SK-N-SH (cell line): ENCODE measurements at regions not wholly inside any gene's neighbourhood (a gene's known extent, or its start where the extent isn't known, plus 50 kb on each side); places are given as distances from the start of the nearest gene placed in this dataset.

Experiments used
- CTCF ChIA-PET: fragments of 300-600, 350-600 bp; formaldehyde crosslinking; extraction: SDS; loops from one replicate; lab custom pipeline; 2021; lab: Yijun Ruan, JAX
- POLR2A ChIA-PET: fragments of 350-600 bp; sonication (Branson Sonifier 250); formaldehyde crosslinking; extraction: SDS; loops from one replicate; lab custom pipeline; 2020; ENCODE audit warnings: antibody characterized with exemption, inconsistent platforms; lab: Yijun Ruan, JAX
- DNase-seq: peaks from one replicate; pipeline ENCODE4 v3.0.0; 2012
- H2AFZ ChIP-seq: fragments of 200-600 bp; sonication (generic); 2 replicates; pipeline ENCODE4 v1.8.1; 2016; ENCODE audit warnings: antibody characterized with exemption, mild to moderate bottlenecking, low read depth
- H3F3A ChIP-seq: fragments of 200-600 bp; sonication (generic); replicated peaks from 2 replicates; pipeline ENCODE3; 2016; ENCODE audit warnings: antibody characterized with exemption, mild to moderate bottlenecking; ENCODE audit not compliant: insufficient read depth
- H3K27ac ChIP-seq, 2 experiments: fragments of 200-500 bp in 1 of 2; fragments of 200-600 bp in 1 of 2; sonication (Bioruptor generic) in 1 of 2; sonication (generic), shearing (Covaris generic) in 1 of 2; 2 replicates each; pipeline versions ENCODE4 v1.5.1 to v1.6.1; 2014 to 2016; ENCODE audit warnings: low read depth in 2 of 2, inconsistent platforms in 1 of 2, low read length in 1 of 2, mild to moderate bottlenecking in 1 of 2, mixed read lengths in 1 of 2
- H3K27me3 ChIP-seq: fragments of 200-600 bp; sonication (generic), shearing (Covaris generic); 2 replicates; pipeline ENCODE4 v1.6.1; 2016; ENCODE audit warnings: mixed run types; ENCODE audit not compliant: insufficient read depth
- H3K36me3 ChIP-seq, 2 experiments: fragments of 200-500 bp in 1 of 2; fragments of 200-600 bp in 1 of 2; sonication (Bioruptor generic) in 1 of 2; sonication (generic) in 1 of 2; replicated peaks in 1 of 2; 2 replicates each; pipeline versions ENCODE3 to v1.5.1; 2014 to 2016; ENCODE audit warnings: low read length in 1 of 2, mild to moderate bottlenecking in 1 of 2; ENCODE audit not compliant: insufficient read depth in 2 of 2, control insufficient read depth in 1 of 2
- H3K4me1 ChIP-seq, 2 experiments: fragments of 200-500 bp in 1 of 2; fragments of 200-600 bp in 1 of 2; sonication (Bioruptor generic) in 1 of 2; sonication (generic), shearing (Covaris generic) in 1 of 2; 2 replicates each; pipeline versions ENCODE4 v1.5.1 to v1.6.1; 2014 to 2016; ENCODE audit warnings: low read depth in 1 of 2, low read length in 1 of 2, mixed run types in 1 of 2; ENCODE audit not compliant: insufficient read depth in 2 of 2, control insufficient read depth in 1 of 2
- H3K4me2 ChIP-seq: fragments of 200-600 bp; sonication (generic), shearing (Covaris generic); 2 replicates; pipeline ENCODE4 v1.6.1; 2017; ENCODE audit warnings: mixed run types
- H3K4me3 ChIP-seq, 2 experiments: fragments of 200-500 bp in 1 of 2; fragments of 200-600 bp in 1 of 2; sonication (Bioruptor generic) in 1 of 2; sonication (generic), shearing (Covaris generic) in 1 of 2; 2 replicates each; pipeline versions ENCODE4 v1.5.1 to v1.8.1; 2014 to 2016; ENCODE audit warnings: low read depth in 2 of 2, inconsistent platforms in 1 of 2, low read length in 1 of 2, mild to moderate bottlenecking in 1 of 2, mixed read lengths in 1 of 2, moderate library complexity in 1 of 2
- H3K79me2 ChIP-seq: fragments of 200-600 bp; sonication (generic); 2 replicates; pipeline ENCODE4 v1.8.1; 2017; ENCODE audit warnings: mild to moderate bottlenecking; ENCODE audit not compliant: insufficient read depth
- H3K9ac ChIP-seq: fragments of 200-600 bp; sonication (generic); 2 replicates; pipeline ENCODE4 v1.6.1; 2017; ENCODE audit warnings: mixed run types
- H3K9me2 ChIP-seq: fragments of 200-600 bp; sonication (generic); 2 replicates; pipeline ENCODE4 v1.6.1; 2017; ENCODE audit warnings: mixed run types
- H3K9me3 ChIP-seq: fragments of 200-600 bp; sonication (generic); 2 replicates; pipeline ENCODE4 v1.6.1; 2017; ENCODE audit warnings: mixed run types, mild to moderate bottlenecking, moderate library complexity
- H4K20me1 ChIP-seq: fragments of 200-600 bp; sonication (generic); 2 replicates; pipeline ENCODE4 v1.6.1; 2017; ENCODE audit warnings: mild to moderate bottlenecking, mixed run types; ENCODE audit not compliant: insufficient read depth
- CHD2 ChIP-seq: fragments of 150-350 bp; IDR thresholded peaks from 2 replicates; pipeline ENCODE4 v1.6.1; 2018; ENCODE audit warnings: low read length; ENCODE audit not compliant: partially characterized antibody
- EP300 ChIP-seq, 2 experiments: IDR thresholded peaks; 2 replicates each; pipeline versions ENCODE4 v1.4.0 to v1.6.1; 2012; ENCODE audit warnings: borderline replicate concordance in 1 of 2, low read depth in 1 of 2, low read length in 1 of 2
- FOXM1 ChIP-seq: IDR thresholded peaks from 2 replicates; pipeline ENCODE4 v1.4.0; 2012; ENCODE audit warnings: low read depth, mild to moderate bottlenecking
- JUND ChIP-seq: IDR thresholded peaks from 2 replicates; pipeline ENCODE4 v1.4.0; 2012
- MXI1 ChIP-seq: IDR thresholded peaks from 2 replicates; pipeline ENCODE4 v1.6.1; 2012; ENCODE audit warnings: mild to moderate bottlenecking, low read depth, low read length, improper control_type of control experiment
- NFIC ChIP-seq: IDR thresholded peaks from 2 replicates; pipeline ENCODE4 v1.4.0; 2012; ENCODE audit warnings: borderline replicate concordance
- RXRA ChIP-seq: IDR thresholded peaks from 2 replicates; pipeline ENCODE4 v1.4.0; 2012; ENCODE audit warnings: low read depth, mild to moderate bottlenecking, borderline replicate concordance
- TAF1 ChIP-seq: IDR thresholded peaks from 2 replicates; pipeline ENCODE4 v1.6.1; 2012; ENCODE audit warnings: low read depth, mild to moderate bottlenecking, low read length, moderate library complexity, borderline replicate concordance
- TCF12 ChIP-seq: IDR thresholded peaks from 2 replicates; pipeline ENCODE4 v1.4.0; 2012
- TEAD4 ChIP-seq: IDR thresholded peaks from 2 replicates; pipeline ENCODE4 v1.4.0; 2012; ENCODE audit warnings: mild to moderate bottlenecking, borderline replicate concordance; ENCODE audit not compliant: insufficient read depth
- WGBS: methylation state at CpG from one replicate; pipeline ENCODE4 v1.1.6; 2017; ENCODE audit warnings: low lambda C conversion rate; 5-methylcytosine and 5-hydroxymethylcytosine counted together
- TF ChIP-seq, protein P1 (sequence below): fragments of 200-600 bp; sonication (generic); IDR thresholded peaks from 2 replicates; pipeline ENCODE4 v1.6.1; 2017; ENCODE audit warnings: antibody characterized with exemption, mild to moderate bottlenecking, moderate library complexity
- TF ChIP-seq, protein P2 (sequence below): IDR thresholded peaks from 2 replicates; pipeline ENCODE4 v1.4.0; 2012; ENCODE audit warnings: low read depth, borderline replicate concordance
- TF ChIP-seq, protein P3 (sequence below): IDR thresholded peaks from 2 replicates; pipeline ENCODE4; 2012
- TF ChIP-seq, protein P4 (sequence below): IDR thresholded peaks from 2 replicates; pipeline ENCODE4 v1.4.0; 2012; ENCODE audit warnings: low read depth
- TF ChIP-seq, protein P5 (sequence below): fragments of 150-350 bp; IDR thresholded peaks from 2 replicates; pipeline ENCODE4 v1.6.1; 2017; ENCODE audit warnings: antibody characterized with exemption, low read length, low read depth, borderline replicate concordance
- TF ChIP-seq, protein P6 (sequence below): IDR thresholded peaks from 2 replicates; pipeline ENCODE4 v1.6.1; 2012; ENCODE audit warnings: mild to moderate bottlenecking, low read depth, low read length, moderate library complexity

DNA sequence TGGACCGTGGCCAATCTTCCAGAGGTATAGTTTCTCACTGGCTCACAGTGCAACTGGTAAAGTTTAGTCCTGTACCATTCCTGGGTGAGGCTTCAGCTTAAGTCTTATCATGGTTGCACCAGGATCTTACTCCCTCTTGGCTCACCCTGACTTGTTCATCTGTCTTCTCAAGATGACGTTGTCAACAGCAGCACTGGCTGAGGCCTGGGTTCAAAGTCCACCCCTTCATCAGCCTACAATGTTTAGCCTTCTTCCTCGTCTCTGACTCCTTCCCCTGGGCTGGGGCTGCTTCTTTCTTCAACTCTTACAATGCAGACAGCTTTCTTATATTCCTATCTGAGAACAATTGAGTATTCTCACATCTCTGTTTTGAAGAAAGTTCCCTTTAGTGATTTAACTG, 311.1 kb upstream of the CLINT1 start:
- POLR2A ChIA-PET: no interaction called here
- H3K27me3 ChIP-seq: no peaks in the 10 kb centered on the region
- H3K9me3 ChIP-seq: no peaks in the 10 kb centered on the region
- DNase-seq: no peak
- H4K20me1 ChIP-seq: no peaks in the 10 kb centered on the region
- TF ChIP-seq, protein P1, sequence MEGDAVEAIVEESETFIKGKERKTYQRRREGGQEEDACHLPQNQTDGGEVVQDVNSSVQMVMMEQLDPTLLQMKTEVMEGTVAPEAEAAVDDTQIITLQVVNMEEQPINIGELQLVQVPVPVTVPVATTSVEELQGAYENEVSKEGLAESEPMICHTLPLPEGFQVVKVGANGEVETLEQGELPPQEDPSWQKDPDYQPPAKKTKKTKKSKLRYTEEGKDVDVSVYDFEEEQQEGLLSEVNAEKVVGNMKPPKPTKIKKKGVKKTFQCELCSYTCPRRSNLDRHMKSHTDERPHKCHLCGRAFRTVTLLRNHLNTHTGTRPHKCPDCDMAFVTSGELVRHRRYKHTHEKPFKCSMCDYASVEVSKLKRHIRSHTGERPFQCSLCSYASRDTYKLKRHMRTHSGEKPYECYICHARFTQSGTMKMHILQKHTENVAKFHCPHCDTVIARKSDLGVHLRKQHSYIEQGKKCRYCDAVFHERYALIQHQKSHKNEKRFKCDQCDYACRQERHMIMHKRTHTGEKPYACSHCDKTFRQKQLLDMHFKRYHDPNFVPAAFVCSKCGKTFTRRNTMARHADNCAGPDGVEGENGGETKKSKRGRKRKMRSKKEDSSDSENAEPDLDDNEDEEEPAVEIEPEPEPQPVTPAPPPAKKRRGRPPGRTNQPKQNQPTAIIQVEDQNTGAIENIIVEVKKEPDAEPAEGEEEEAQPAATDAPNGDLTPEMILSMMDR: no peak
- TF ChIP-seq TAF1 (no peak), CHD2 (no peak), JUND (no peak), EP300 (IDR thresholded peaks at IDR 0.05; ENCODE audit: borderline replicate concordance in 1 of 2, low read depth in 1 of 2, low read length in 1 of 2) (no peak), TCF12 (no peak), FOXM1 (no peak), TEAD4 (no peak), RXRA (no peak), NFIC (no peak), MXI1 (no peak)
- TF ChIP-seq, protein P2, sequence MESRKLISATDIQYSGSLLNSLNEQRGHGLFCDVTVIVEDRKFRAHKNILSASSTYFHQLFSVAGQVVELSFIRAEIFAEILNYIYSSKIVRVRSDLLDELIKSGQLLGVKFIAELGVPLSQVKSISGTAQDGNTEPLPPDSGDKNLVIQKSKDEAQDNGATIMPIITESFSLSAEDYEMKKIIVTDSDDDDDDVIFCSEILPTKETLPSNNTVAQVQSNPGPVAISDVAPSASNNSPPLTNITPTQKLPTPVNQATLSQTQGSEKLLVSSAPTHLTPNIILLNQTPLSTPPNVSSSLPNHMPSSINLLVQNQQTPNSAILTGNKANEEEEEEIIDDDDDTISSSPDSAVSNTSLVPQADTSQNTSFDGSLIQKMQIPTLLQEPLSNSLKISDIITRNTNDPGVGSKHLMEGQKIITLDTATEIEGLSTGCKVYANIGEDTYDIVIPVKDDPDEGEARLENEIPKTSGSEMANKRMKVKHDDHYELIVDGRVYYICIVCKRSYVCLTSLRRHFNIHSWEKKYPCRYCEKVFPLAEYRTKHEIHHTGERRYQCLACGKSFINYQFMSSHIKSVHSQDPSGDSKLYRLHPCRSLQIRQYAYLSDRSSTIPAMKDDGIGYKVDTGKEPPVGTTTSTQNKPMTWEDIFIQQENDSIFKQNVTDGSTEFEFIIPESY: no peak
- TF ChIP-seq, protein P3, sequence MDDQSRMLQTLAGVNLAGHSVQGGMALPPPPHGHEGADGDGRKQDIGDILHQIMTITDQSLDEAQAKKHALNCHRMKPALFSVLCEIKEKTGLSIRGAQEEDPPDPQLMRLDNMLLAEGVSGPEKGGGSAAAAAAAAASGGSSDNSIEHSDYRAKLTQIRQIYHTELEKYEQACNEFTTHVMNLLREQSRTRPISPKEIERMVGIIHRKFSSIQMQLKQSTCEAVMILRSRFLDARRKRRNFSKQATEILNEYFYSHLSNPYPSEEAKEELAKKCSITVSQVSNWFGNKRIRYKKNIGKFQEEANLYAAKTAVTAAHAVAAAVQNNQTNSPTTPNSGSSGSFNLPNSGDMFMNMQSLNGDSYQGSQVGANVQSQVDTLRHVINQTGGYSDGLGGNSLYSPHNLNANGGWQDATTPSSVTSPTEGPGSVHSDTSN: no peak
- TF ChIP-seq, protein P4, sequence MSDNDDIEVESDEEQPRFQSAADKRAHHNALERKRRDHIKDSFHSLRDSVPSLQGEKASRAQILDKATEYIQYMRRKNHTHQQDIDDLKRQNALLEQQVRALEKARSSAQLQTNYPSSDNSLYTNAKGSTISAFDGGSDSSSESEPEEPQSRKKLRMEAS: no peak
- TF ChIP-seq, protein P5, sequence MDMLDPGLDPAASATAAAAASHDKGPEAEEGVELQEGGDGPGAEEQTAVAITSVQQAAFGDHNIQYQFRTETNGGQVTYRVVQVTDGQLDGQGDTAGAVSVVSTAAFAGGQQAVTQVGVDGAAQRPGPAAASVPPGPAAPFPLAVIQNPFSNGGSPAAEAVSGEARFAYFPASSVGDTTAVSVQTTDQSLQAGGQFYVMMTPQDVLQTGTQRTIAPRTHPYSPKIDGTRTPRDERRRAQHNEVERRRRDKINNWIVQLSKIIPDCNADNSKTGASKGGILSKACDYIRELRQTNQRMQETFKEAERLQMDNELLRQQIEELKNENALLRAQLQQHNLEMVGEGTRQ: no peak
- TF ChIP-seq, protein P6, sequence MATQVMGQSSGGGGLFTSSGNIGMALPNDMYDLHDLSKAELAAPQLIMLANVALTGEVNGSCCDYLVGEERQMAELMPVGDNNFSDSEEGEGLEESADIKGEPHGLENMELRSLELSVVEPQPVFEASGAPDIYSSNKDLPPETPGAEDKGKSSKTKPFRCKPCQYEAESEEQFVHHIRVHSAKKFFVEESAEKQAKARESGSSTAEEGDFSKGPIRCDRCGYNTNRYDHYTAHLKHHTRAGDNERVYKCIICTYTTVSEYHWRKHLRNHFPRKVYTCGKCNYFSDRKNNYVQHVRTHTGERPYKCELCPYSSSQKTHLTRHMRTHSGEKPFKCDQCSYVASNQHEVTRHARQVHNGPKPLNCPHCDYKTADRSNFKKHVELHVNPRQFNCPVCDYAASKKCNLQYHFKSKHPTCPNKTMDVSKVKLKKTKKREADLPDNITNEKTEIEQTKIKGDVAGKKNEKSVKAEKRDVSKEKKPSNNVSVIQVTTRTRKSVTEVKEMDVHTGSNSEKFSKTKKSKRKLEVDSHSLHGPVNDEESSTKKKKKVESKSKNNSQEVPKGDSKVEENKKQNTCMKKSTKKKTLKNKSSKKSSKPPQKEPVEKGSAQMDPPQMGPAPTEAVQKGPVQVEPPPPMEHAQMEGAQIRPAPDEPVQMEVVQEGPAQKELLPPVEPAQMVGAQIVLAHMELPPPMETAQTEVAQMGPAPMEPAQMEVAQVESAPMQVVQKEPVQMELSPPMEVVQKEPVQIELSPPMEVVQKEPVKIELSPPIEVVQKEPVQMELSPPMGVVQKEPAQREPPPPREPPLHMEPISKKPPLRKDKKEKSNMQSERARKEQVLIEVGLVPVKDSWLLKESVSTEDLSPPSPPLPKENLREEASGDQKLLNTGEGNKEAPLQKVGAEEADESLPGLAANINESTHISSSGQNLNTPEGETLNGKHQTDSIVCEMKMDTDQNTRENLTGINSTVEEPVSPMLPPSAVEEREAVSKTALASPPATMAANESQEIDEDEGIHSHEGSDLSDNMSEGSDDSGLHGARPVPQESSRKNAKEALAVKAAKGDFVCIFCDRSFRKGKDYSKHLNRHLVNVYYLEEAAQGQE: no peak
- H3K9me2 ChIP-seq: no peaks in the 10 kb centered on the region
- H3K27ac ChIP-seq: no peak overlapping the region
- CTCF ChIA-PET: interaction anchor here (2.0 to 5.1 kb wide), 3 partner anchors 95 to 936 kb away, joined by 18 to 35 read pairs (median 28); no protein-coding TSS in a partner anchor
- H3K4me1 ChIP-seq: peaks cover 0 to 7% of the 10 kb centered on the region in 2 experiments; a peak in 1 of 4 replicates
- no peak overlapping the region for H3K9ac ChIP-seq
- H3K36me3 ChIP-seq: no peaks in the 10 kb centered on the region
- H3K4me2 ChIP-seq: no peak overlapping the region
- H2AFZ ChIP-seq: no peak overlapping the region
- 25% methylated on average over 3 of the region's 3 CpGs for WGBS
- H3K79me2 ChIP-seq: no peaks in the 10 kb centered on the region
- H3F3A ChIP-seq: no peaks in the 10 kb centered on the region
- no peak overlapping the region for H3K4me3 ChIP-seq
